ENCODE measurements at regions not wholly inside any gene's neighbourhood (a gene's known extent, or its start where the extent isn't known, plus 50 kb on each side); places are given as distances from the start of the nearest gene placed in this dataset.

- no peak for DNase-seq
Measured at GRCh38 chr18:73511771-73512503, 635.7 kb downstream of the FBXO15 start.

- DNase-seq, result no peak
Measured at GRCh38 chr18:73509460-73509859, 638.2 kb downstream of the FBXO15 start.

DNA sequence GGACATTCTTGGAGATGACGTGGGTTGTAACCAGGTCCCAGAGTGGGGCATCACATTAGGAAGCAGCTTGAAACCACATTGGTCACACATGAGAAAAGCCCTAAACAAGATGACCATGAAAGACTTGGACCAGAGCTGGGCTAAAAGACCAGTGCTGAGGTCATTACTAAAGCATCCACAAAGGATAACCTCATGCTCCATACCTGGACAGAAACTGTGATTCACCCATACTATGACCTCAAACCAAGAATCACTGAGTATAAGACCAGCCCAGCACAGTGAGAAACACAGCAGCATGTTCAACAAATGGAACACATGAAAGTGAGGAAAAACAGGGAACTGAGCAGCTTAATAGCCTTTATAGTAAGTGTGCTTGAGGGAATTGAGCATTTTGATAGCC, 635.5 kb upstream of the NETO1 start:
- DNase-seq, result no peak

GRCh38 chr18:73487966-73488365, 620.2 kb upstream of the NETO1 start:
- DNase-seq, result no peak

GRCh38 chr18:73485166-73485565, 617.4 kb upstream of the NETO1 start:
- no peak for DNase-seq

GRCh38 chr18:73482901-73483300, 615.1 kb upstream of the NETO1 start:
- no peak for DNase-seq

GRCh38 chr18:73479477-73479876, 611.7 kb upstream of the NETO1 start:
- no peak for DNase-seq

DNA sequence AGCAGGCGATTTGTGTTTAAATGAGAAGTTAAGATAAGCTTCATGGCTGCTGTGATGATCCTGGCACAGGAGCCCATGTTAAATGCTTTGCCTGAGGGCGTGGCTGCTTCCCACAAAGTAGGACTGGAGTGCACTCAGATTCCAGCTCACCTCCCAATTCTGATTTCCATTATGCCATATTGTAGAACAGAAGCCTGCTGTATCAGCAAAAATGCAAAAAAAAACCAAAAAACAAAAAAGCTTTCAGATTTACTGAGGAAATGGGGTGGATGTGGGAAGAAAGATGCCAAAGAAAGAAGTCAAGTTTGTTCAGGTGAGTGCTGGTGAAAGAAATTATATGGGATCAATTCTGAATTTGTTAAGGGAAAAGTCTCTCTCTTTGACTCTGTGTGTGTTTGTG, 610.4 kb upstream of the NETO1 start:
- no peak for DNase-seq

DNA sequence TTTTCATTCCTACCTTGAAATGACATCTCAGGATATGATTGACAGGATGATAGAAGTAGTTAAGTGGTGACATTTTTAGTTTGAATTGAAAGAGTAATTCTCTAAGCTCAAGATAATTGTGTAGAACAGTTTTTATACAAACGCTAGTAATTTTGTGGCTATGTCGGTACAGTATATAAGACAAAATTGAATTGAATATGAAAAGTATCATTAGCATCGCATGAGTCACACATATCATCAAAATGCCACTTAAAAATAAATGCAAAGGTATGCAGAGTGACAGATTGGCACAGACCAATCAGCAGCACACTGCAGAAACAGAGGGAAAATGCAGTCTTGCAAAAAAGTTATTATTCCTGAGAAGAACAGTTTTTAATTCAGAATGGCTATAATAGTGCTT, 608.2 kb upstream of the NETO1 start:
- no peak for DNase-seq

DNA sequence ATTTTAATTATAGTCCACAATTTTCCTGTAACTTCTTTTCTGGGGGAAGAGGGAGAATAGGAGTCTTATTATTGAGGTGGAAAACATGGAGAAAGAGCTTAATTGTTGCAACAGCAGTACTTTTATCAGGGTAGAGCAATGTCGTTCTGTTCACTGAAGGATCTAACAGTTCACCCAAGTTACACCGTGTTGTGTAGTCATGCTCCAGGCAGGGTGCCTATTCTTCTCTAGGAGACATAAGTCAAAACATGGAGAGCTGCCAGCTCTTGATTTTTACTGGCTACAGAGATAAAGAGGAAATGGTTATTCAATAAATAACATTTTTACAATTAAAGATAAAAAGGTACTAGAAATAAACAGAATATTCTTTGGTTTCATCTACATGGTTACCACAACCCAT, 594.3 kb upstream of the NETO1 start:
- DNase-seq, result no peak

- no peak for DNase-seq
Measured at GRCh38 chr18:73461780-73462059, 593.9 kb upstream of the NETO1 start.

DNA sequence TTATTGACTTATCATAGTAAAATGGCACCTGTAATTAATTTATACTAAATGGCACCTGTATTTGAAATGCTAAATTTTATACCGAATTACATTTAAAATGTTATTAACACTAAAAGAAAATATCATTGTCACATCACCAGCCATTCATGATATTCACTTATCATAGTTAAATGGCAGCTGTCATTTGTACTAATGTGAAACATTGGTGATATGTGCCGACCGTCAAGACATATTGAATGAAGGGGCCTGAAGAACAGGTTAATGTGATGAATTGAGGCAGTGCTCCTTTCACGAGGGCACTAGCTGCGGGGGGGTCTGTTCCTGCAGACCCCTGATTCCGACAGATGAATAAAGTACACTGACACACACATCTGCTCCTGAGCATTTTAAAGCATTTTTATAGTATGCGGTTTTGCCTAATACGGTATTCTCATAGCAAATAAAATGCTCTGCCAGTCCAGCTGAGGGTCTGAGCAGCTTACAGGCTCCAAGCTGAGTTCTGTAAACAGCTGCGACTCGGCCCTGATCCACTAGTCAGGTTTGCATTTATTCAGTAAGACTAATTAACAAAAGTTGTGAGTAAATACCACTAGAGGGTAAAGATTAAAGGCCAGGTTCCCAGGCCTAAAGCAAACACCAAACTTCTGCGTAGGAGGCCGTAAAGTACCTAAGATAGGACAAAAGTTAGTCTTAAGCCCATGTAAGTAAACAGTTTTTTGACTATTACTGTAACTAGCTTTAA, 593.4 kb upstream of the NETO1 start:
- no peak for DNase-seq

GRCh38 chr18:73458186-73458964, 590.6 kb upstream of the NETO1 start:
- DNase-seq, result no peak

DNA sequence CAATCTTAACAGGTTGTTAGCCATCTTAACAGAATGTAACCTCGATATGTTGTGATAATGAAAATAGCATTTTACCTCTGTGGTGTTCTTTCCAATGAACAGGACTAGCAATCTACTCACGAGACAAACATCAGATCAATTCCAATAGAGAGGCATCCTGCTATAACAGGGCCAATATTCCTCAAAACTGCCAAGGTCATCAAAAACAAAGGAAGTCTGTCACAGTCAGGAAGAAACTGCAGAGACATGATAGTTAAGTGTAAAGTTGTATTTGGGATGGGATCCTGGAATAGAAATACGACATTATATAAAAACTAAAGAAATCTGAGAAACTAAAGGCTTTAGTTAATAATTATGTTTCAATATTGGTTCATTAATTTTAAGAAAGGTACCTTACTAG, 588.9 kb upstream of the NETO1 start:
- no peak for DNase-seq

GRCh38 chr18:73452866-73453265, 585.1 kb upstream of the NETO1 start:
- no peak for DNase-seq

DNA sequence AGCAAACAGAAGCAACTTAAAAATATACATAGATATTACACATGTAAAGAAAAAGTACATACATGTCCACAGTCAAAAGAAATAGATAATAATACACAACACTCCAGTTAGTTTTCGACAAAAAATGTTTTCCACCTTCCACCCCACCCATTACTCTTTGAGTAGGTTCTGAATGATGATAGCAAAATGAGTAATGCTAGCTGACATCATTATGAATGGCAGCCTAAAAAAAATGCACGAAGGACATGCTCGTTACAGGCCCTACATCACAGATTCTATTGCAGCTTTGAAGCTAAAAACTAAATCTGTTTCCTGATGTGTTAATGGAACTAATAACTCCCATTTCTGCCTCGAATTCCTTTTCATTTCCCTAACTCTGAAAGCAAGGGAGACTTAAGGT, 578.7 kb upstream of the NETO1 start:
- no peak for DNase-seq

DNA sequence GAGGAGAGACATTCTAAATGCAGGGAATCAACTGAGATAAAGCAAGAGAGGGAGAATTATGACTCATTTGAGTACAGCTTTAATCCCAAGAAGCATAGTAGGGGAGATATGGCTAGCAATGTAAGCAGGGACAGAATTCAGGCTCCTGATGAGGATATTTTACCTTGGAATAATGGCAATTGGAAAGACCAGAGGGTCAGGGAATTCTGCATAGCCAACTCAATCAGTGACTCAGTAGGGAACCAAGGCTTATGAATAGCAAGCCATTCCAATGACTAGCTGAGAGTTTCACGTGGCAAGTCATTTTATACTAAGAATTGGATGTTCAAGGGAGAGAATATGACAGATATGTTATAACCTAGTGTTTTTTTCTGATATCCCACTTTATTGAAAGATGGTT, 563.8 kb upstream of the NETO1 start:
- no peak for DNase-seq

GRCh38 chr18:73421010-73421409, 553.2 kb upstream of the NETO1 start:
- DNase-seq, result no peak

- DNase-seq, result no peak
Measured at GRCh38 chr18:73419531-73419930, 551.7 kb upstream of the NETO1 start.

- no peak for DNase-seq
Measured at GRCh38 chr18:73414598-73414997, 546.8 kb upstream of the NETO1 start.

DNA sequence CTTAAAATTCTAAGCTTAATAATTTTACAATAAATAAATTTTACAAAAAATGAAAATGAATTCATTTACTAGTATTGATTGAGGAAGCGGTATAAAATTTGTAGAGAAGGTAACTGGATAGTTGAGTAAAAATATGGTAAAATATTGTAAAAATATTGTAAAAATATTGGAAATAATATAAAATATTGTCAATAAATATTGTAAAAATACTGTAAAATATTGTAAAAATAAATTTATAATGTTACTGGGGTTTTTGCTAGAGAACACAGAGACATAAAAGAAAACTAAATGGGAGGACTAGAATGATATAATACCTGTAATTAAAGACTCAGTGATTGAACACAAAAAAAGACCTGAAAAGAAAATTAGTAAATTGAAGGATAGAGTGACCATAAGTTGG, 546.3 kb upstream of the NETO1 start:
- DNase-seq, result no peak

DNA sequence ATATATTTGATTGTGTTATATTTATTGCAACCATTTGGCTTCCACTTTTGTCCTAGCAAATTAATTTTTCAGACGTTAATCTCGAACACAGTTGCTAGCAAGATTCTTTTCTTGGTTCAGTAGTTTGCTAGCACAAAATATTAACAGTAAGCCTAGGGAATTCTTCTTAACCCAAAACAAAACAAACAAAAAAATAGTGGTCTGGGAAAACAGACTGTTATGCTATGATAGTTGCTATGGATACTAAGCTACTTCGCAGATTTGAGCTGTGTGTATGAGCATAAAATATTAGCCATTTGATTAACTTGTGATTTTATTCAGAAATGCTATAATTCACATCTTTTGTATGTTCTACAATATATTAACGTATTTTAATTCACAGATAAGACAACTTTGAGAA, 541.5 kb upstream of the NETO1 start:
- no peak for DNase-seq

- DNase-seq, result no peak
Measured at GRCh38 chr18:73408469-73408868, 540.7 kb upstream of the NETO1 start.

DNA sequence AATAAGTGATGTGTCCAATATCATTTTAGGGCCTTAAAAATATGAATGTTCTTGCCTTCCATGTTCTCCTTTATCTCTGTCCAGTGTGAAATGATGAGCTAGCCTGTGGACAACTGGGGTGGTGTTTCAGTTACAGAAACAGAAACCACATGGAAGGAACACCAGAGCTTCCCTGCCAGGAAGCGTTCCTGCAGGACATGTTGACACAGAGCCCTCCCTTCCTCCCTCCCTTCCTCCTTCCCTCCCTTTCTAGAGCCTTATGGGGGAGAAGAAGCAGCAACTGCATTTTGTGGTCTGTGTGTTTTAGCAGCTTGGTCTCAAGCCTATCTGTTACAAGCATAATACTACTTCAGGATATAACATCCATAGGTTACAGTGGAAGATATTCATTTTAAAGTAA, 539.7 kb upstream of the NETO1 start:
- DNase-seq, result no peak

All from hematopoietic multipotent progenitor cell treated with erythropoietin and hydrocortisone succinate and interleukin-3 and kit ligand, for 8 days (in vitro differentiated cells).